HCT116 (cell line): ENCODE measurements at regions not wholly inside any gene's neighbourhood (a gene's known extent, or its start where the extent isn't known, plus 50 kb on each side); places are given as distances from the start of the nearest gene placed in this dataset.

Experiments used
- CBX3 ChIP-seq: IDR thresholded peaks from 2 replicates; pipeline ENCODE4 v1.6.1; 2012; ENCODE audit warnings: low read depth
- EZH2 ChIP-seq: fragments of 200-600 bp; sonication (generic); IDR thresholded peaks from 2 replicates; pipeline ENCODE4 v1.6.1; 2017; ENCODE audit warnings: antibody characterized with exemption, mixed run types
- POLR2A ChIP-seq: IDR thresholded peaks from 2 replicates; pipeline ENCODE4 v1.7.0; 2011; ENCODE audit warnings: borderline replicate concordance; ENCODE audit not compliant: insufficient read depth, insufficient read length; ENCODE audit errors: extremely low read depth
- POLR2AphosphoS5 ChIP-seq: IDR thresholded peaks from 2 replicates; pipeline ENCODE4 v1.6.1; 2011; ENCODE audit warnings: mild to moderate bottlenecking, low read depth, low read length, moderate library complexity
- RAD21 ChIP-seq: IDR thresholded peaks from 2 replicates; pipeline ENCODE4 v1.6.1; 2012; ENCODE audit warnings: low read depth, mild to moderate bottlenecking
- SIN3A ChIP-seq: IDR thresholded peaks from 2 replicates; pipeline ENCODE4 v1.6.1; 2012; ENCODE audit warnings: low read depth
- SP1 ChIP-seq: IDR thresholded peaks from 2 replicates; pipeline ENCODE4 v1.6.1; 2012; ENCODE audit warnings: low read depth
- SRF ChIP-seq: IDR thresholded peaks from 2 replicates; pipeline ENCODE4 v1.6.1; 2012; ENCODE audit warnings: low read depth
- TCF7L2 ChIP-seq: IDR thresholded peaks from 2 replicates; pipeline ENCODE4 v1.7.0; 2011; ENCODE audit warnings: borderline replicate concordance, inconsistent platforms; ENCODE audit not compliant: insufficient read depth, insufficient read length; ENCODE audit errors: extremely low read depth
- TF ChIP-seq, protein P1 (sequence below), 3 experiments: fragments of 200-600 bp in 1 of 3; sonication (generic) in 1 of 3; IDR thresholded peaks in 2 of 3; conservative IDR thresholded peaks in 1 of 3; 2 replicates each; pipeline ENCODE4 v1.5.1; 2012 to 2017; ENCODE audit warnings: low read depth in 2 of 3, low read length in 2 of 3, antibody characterized with exemption in 1 of 3, borderline replicate concordance in 1 of 3, control low read depth in 1 of 3, mild to moderate bottlenecking in 1 of 3, mixed read lengths in 1 of 3, mixed run types in 1 of 3, moderate library complexity in 1 of 3; ENCODE audit not compliant: insufficient read depth in 1 of 3
- TF ChIP-seq, protein P2 (sequence below): IDR thresholded peaks from 2 replicates; pipeline ENCODE4 v1.6.1; 2011; ENCODE audit warnings: mild to moderate bottlenecking, low read length, moderate library complexity; ENCODE audit not compliant: insufficient replicate concordance; ENCODE audit errors: extremely low read depth
- TF ChIP-seq, protein P3 (sequence below): IDR thresholded peaks from 2 replicates; pipeline ENCODE4 v1.6.1; 2012
- TF ChIP-seq, protein P4 (sequence below): IDR thresholded peaks from 2 replicates; pipeline ENCODE4 v1.6.1; 2012; ENCODE audit warnings: low read depth

DNA sequence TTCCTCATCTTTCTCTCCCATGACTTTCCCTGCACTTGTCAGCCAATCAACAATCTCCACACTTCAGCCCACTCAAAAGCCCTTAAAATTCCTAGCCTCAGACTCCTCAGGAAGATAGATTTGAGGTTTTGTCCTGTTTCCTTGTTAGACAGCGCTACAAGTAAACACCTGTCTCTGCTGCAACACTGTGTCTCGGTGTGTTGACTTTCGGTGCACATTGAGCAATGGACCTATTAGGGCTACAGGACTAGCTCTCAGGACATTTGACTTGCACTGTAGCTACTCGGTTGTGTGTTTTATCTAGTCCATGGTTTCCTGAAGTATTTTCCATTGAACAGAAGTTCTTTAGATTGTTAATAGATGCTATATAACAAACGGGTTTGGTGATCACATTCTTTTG lies 140.9 kb upstream of the XPO1 start:
- TF ChIP-seq, protein P1, sequence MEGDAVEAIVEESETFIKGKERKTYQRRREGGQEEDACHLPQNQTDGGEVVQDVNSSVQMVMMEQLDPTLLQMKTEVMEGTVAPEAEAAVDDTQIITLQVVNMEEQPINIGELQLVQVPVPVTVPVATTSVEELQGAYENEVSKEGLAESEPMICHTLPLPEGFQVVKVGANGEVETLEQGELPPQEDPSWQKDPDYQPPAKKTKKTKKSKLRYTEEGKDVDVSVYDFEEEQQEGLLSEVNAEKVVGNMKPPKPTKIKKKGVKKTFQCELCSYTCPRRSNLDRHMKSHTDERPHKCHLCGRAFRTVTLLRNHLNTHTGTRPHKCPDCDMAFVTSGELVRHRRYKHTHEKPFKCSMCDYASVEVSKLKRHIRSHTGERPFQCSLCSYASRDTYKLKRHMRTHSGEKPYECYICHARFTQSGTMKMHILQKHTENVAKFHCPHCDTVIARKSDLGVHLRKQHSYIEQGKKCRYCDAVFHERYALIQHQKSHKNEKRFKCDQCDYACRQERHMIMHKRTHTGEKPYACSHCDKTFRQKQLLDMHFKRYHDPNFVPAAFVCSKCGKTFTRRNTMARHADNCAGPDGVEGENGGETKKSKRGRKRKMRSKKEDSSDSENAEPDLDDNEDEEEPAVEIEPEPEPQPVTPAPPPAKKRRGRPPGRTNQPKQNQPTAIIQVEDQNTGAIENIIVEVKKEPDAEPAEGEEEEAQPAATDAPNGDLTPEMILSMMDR (IDR thresholded peaks at IDR 0.05 in 2 of 3, conservative IDR thresholded peaks at IDR 0.05 in 1 of 3; ENCODE audit: borderline replicate concordance in 1 of 3, insufficient read depth in 1 of 3, low read depth in 2 of 3, low read length in 2 of 3), result no peak
- TF ChIP-seq, protein P2, sequence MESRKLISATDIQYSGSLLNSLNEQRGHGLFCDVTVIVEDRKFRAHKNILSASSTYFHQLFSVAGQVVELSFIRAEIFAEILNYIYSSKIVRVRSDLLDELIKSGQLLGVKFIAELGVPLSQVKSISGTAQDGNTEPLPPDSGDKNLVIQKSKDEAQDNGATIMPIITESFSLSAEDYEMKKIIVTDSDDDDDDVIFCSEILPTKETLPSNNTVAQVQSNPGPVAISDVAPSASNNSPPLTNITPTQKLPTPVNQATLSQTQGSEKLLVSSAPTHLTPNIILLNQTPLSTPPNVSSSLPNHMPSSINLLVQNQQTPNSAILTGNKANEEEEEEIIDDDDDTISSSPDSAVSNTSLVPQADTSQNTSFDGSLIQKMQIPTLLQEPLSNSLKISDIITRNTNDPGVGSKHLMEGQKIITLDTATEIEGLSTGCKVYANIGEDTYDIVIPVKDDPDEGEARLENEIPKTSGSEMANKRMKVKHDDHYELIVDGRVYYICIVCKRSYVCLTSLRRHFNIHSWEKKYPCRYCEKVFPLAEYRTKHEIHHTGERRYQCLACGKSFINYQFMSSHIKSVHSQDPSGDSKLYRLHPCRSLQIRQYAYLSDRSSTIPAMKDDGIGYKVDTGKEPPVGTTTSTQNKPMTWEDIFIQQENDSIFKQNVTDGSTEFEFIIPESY, result no peak
- TF ChIP-seq SRF (no peak), POLR2A (no peak), RAD21 (no peak), POLR2AphosphoS5 (no peak), TCF7L2 (no peak), EZH2 (no peak), CBX3 (no peak), SIN3A (no peak), SP1 (no peak)
- TF ChIP-seq, protein P3, sequence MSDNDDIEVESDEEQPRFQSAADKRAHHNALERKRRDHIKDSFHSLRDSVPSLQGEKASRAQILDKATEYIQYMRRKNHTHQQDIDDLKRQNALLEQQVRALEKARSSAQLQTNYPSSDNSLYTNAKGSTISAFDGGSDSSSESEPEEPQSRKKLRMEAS, result no peak
- TF ChIP-seq, protein P4, sequence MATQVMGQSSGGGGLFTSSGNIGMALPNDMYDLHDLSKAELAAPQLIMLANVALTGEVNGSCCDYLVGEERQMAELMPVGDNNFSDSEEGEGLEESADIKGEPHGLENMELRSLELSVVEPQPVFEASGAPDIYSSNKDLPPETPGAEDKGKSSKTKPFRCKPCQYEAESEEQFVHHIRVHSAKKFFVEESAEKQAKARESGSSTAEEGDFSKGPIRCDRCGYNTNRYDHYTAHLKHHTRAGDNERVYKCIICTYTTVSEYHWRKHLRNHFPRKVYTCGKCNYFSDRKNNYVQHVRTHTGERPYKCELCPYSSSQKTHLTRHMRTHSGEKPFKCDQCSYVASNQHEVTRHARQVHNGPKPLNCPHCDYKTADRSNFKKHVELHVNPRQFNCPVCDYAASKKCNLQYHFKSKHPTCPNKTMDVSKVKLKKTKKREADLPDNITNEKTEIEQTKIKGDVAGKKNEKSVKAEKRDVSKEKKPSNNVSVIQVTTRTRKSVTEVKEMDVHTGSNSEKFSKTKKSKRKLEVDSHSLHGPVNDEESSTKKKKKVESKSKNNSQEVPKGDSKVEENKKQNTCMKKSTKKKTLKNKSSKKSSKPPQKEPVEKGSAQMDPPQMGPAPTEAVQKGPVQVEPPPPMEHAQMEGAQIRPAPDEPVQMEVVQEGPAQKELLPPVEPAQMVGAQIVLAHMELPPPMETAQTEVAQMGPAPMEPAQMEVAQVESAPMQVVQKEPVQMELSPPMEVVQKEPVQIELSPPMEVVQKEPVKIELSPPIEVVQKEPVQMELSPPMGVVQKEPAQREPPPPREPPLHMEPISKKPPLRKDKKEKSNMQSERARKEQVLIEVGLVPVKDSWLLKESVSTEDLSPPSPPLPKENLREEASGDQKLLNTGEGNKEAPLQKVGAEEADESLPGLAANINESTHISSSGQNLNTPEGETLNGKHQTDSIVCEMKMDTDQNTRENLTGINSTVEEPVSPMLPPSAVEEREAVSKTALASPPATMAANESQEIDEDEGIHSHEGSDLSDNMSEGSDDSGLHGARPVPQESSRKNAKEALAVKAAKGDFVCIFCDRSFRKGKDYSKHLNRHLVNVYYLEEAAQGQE, result no peak
